Activated CD8-positive, alpha-beta memory T cell treated with anti-CD3 and anti-CD28 coated beads, Interleukin-2, amount 50 U/mL, for 48 hours (primary cell): ENCODE measurements at regions not wholly inside any gene's neighbourhood (a gene's known extent, or its start where the extent isn't known, plus 50 kb on each side); places are given as distances from the start of the nearest gene placed in this dataset.

Experiments used
- DNase-seq: peaks from one replicate; pipeline ENCODE4 v3.0.0-alpha.2; 2020

DNA sequence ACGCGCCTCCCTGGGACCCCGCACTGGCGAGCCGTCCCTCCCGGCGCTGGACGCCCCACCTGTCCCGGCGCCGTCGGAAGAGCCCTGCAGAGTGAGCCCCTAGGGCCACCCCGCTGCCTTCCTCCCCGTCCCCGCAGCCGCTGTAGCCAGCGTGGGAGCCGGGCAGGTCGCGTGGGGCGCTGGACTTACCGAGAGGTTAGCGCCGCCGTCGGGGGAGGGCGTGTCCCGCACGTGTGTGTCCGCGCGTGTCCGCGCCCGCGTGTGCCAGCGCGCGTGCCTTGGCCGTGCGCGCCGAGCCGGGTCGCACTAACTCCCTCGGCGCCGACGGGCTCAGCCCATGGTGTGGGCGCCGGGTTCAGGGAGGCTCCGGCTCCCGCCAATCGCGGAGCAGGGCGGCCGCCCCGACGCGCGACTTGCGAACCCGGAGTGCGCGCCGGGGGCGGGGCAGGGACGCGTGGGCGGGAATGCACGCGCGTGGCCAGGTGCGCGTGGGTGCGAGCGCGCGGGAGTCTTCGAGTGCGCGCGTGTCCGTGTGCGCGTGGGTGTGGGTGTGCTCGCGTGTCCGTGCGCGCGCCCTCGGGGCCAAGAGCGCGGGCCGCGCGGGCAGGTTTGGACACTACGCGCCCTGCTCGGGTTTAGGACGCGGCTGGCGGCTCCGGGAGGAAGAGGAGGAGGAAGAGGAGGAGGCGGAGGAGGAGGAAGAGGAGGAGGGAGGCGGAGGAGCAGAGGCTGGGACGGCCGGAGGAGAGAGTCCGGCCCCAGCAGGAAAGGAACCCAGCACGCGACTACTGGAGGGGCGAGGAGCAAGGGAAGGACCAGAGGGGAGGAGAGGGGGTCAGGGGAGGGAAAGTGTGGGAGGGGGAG, 145.2 kb upstream of the ETS2 start:
- no peak for DNase-seq

DNA sequence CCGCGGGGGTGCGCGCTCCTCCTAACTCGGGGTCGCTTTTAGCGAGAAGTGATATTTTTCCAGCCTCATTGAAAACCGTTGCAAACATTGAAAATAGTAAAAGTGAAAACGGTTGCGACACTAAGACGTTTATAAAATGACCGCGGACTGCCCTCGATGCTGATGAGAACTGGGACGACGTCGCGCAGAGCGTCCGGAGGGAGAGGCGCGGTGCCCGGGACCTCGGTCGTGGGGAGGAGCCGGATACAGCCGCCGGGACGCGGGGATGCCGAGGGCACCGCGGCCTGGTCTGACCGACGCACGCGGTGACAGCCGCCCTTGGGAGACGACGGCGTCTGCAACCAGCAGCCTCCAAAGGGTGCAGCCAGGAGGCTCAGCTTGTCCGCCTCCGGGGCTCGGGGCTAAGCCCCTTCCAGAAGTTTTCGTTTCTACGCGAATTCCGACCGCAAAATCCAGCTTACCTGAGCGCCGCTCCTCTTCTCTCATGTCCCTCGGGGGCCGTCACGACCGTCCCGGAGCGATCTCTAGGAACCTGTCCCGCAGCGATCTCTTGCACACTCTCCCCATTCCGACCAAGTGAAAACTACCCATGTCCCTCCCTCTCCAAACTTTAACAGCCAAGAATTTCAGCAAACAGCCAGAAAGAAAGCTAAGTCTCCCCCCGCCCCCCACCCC, 144.4 kb upstream of the ETS2 start:
- no peak for DNase-seq

DNA sequence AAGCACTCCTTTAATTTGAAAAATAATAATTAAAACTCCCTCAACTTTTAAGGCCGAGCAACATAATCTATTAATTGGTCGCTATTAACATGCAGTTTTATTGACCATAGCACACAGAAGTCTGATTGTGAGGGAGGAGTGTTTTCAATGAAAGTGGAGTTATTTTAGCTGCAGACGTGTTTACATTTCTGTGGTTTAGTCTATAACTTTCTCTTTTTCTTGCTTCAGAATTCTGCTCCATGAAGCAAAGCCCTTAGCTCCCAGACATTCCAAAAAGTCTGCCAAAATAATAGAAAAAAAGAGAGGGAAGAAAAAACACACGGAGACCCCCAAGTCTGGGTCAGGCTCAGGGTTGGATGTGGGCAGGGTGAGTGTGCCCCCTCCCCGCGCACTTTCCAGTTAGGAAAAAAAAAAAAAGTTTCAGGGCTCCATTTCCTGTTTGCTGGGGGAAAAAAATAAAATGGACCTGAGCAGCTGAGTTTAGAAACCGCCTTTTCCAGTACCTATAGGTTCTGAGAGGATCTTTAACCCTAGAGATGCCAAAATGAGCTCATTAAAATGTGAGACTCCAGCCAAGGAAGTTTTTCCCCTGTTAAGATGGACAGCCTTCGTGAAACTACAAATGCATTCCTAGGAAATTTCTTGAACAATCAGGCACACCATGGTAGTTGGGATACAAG, 143.7 kb upstream of the ETS2 start:
- no peak for DNase-seq

DNA sequence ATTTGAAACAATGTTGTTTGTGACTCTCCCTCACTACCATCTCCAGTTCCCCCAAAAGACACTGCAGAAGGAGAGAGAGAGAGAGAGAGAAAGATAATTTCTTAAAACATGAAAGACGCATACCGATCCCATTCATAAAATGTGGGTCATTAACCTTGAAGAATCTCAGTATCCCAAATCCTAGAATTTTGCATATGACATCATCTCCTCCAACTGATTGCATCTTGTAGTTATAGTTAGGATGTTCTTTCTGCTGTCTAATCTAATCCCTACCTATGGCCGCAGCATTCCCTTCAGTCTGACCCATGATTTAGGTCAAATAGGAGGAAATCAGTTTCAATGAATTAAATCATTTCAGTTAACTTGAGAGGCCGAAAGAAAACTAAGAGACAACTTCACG, 142.4 kb upstream of the ETS2 start:
- no peak for DNase-seq

DNA sequence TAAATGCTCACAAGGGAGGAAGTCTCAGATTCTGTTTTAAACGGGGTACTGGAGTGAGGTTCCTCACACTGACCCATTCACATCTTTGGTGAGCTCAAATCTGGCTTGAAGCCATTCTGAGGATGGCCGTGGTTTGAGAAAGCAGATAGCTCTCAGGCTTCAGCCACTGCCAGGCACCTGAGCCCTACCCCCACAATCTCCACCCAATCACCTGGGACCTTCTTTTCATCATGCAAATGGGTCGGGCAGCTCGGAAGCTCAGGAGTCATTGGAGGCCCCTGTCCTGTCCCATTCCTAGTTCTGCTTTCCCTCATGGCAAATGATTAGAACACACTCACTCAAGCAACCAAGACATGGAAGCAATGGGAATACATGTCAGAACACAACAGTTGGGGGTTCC, 141.4 kb upstream of the ETS2 start:
- DNase-seq = no peak

DNA sequence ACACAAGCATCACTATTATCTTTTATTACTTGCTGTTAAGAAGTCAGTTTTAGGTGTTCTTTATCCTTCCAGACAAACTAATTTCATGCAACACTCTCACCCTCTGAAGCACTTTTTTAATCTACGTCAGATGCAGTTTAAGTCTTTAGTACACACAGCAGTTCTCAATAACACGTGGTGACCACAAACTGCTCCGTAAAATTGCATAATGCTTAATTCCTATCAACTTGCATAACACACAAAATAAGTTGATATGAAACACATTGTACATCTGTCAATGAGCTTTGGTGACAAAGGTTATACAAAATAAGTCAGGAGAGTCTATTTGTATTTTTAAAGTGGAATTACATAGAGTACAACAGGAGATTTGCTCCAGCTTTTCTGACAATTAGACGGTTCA, 140.9 kb upstream of the ETS2 start:
- no peak for DNase-seq

DNA sequence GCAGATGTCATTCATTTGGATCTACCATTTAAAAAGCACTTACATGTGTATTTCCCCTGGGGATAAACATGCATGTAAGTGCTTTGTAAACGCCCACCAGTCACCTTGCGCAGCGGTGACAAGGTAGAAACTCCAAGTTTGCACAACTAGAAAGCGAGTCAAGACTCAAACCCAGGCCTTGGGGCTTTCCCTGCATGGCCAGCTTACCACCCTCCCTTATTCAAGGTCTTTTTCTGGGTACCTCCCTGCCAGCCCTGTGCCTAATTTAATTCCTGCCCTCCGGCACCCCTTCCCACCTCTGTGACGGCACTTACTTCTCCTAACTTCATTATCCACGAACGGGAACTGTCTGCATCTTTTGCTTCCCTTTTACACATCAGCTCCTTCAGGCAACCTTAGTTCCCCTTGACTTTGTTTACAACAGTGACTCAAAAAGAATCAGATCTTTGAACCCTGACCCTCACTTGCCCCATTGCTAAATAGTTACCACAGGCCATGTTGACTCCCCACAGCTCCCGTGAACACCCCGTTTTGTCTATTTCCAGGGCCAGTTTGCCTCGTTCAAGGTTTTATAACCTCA, 138.3 kb upstream of the ETS2 start:
- no peak for DNase-seq

DNA sequence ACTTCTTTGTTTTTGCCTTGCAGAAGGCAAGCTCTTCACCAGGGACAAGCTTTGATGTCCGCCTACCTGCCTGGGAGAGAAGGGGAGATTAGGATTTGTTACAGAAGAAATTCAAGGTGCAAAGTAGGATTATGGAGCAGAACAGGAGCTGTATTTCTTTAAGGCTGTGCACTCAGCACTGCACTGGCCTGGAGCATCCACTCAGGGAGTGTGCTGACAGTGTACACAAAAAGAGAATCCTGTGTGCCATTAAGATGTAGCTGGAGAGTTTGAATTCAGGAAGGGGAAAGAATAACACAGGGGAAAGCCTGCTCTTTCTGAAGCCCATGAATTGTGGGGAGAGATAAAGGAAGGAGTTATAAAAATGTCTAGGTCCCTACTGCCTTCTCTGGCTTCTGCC, 137.7 kb upstream of the ETS2 start:
- no peak for DNase-seq

DNA sequence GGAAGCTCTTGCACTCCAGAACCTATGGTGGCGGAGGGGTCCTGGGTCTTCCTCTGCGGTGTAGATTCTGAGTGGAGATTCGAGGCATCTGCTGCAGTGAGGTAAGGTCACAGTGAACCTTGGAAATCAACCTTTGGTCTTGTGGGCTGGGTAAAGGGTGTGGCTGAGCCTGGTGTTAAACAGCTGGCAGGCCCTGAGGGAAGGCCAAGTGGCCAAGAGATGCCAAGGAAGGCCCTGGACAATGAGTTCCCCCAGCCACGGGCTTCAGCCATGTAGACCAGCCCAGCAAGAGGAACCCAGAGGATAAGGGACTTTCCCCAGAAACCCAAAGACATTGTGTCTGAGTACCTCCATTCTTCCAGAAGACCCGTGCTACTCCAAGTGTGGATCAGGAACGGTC, 137.2 kb upstream of the ETS2 start:
- no peak for DNase-seq

DNA sequence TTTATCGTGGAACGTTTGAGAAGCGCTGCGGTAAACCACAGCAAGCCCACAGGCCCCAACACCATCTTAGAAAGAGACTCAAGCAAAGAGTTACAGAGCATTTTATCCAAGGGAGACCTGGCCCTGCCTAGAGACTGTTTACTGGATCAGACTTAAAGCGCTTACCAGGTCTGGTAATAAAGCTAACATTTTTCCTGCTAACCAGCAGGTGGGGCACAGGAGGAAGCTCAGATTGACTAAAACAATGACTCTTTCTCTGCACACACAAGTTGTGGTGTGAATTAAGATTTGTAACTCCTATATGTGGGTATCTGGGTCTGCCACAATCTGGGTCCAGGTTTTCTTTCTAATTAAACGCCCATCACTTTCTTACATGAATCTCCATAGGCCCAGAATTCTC, 136.5 kb upstream of the ETS2 start:
- DNase-seq = no peak

DNA sequence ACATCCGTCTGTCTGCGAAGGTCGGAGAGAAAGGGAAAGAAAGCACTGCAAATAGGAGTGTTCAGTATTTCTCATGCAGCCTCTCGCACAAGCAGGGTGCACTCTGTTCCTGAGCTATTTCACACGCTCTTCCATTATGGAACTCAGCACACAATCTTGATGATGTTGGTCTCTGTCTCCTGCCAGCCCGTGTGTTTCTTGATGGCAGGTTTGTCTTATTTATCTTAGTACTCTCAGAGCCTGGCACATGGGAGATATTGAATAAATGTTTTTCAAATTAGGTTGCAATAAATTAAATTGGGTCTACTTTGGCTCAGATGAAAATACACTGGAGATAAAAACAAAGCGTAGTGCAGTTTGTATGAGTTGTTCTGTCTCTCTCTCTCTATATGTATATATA, 134.9 kb upstream of the ETS2 start:
- no peak for DNase-seq

DNA sequence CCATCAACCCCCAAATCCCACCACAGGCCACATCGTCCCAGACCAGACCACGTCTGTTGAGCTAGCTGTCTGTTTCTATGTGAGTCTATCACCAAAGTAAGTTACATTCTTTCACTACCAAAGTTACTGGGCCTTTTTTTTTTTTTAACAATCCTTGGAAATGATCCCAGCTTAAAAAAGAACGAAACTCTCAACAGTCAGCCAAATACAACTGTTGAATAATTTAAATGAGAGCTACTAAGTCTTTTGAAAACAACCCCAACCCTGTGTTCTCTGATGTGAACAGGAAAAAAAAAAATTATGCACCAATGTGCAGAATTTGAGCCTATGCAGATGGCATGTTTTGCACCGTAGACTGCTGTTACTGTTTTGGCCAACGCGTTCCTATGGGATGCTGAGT, 134.0 kb upstream of the ETS2 start:
- DNase-seq = no peak

DNA sequence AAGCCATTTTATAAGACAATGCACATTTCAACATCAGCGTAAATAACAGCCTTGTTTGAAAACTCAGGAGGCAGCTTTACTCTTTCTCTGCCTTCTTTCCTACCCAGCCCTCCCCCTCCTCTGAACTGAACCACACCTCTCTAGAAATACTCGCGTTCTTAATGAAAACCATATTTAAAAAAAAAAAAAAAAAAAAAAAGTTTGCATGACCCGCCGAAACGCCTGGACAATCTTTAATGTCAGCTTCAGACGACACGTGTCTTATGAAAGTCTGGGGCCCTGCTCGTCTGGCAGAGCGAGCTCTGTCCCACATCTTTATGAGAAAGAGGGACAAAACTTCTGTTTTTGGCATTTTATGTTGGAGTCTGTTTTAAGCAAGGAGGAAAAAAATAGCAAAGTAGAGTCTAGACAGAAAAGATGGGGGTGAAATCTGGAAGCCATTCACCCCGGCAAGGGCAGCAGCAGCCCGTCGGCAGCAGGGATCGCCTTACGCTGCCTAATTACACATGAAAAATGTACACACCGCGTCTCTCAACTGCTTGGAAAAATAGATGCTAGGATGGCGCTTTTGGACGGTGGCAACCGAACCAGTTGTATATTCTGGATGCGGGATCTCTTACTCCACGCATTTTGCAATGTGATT, 130.4 kb upstream of the ETS2 start:
- no peak for DNase-seq

DNA sequence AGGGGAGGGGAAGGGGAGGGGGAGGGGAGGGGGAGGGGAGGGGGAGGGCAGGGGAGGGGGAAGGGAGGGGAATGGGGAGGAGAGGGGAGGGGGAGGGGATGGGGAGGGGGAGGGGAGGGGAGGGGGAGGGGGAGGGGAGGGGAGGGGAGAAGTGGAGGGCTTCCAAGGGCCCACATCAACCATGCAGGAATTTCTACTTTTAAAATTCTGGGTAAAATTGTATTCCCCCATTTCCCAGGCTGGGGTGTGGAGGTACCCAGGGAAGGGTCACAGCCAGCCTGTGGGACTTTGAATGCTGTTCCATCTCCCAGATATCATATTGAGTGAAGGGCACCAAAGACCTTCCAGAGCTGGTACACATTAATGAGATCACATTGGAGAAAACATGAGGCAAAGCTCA, 126.9 kb upstream of the ETS2 start:
- no peak for DNase-seq

DNA sequence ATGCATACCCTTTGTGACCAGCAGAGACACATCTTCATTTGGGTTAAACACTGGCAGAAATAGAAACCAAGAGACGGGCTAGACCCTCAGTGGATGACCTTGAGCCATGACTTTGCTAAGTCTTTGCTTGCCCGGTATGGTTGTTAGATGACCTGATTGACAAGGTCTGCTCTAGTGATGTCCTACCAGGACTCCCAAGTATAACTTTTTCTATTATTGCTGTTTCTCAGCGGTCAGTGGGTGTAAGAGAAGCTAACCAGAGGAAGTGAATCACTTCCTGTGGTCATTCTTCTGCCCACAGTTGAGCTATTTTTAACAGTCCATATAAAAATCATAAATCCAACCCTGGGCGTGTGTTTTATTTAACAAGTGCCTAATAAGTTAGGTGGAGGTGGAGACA, 126.2 kb upstream of the ETS2 start:
- no peak for DNase-seq

DNA sequence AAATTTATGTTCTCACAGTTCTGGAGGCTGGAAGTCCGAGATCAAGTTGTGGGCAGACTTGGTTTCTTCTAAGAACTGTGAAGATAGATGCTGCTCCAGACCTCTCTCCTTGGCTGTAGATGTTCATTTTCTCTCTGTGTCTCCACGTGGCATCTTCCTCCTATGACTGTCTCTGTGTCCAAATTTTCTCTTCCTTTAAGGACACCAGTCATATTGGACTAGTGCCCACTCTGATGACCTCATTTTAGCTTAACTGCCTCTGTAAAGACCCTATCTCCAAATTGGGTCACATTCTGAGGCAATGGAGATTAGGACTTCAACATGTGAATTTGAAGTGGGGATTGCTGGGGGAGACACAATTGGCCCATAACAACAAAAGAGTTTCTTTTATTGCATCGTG, 125.3 kb upstream of the ETS2 start:
- no peak for DNase-seq

DNA sequence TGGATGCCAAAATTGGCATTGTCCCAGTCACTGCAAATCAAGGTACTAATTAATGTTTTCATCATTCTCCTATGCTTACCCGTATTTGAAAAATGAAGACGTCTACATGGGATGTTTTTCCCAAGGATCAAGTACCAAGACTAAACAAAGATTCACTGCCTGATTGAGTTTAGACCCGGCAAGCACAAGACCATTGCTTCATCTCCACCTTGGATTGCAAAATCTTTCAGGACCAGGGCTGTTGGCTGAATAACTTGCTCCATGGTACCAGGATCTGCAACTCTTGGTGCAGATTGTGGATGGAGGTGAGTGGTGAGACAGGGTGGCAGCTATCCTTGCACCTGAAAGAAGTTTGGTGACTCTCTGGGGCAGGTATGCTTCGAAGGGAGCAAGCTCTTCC, 122.5 kb upstream of the ETS2 start:
- no peak for DNase-seq

DNA sequence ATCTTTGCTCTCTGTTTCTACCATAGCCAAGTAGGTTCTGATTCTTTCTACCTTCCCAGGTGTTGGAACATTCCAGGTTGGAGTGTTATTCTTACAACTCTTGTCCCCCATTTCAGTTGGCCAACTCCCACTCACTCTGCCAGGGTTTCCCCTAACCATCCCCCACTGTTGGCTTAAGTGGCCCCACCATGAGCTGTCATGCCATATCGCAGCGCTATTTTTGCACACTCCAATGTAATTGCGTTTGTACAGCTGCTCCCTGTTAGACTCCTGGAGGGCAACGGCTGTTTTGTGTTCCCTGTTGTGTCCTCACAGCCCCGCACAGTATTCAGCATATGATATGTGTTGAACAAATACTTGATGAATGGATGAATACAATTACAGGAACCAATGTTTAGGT, 117.7 kb upstream of the ETS2 start:
- no peak for DNase-seq

DNA sequence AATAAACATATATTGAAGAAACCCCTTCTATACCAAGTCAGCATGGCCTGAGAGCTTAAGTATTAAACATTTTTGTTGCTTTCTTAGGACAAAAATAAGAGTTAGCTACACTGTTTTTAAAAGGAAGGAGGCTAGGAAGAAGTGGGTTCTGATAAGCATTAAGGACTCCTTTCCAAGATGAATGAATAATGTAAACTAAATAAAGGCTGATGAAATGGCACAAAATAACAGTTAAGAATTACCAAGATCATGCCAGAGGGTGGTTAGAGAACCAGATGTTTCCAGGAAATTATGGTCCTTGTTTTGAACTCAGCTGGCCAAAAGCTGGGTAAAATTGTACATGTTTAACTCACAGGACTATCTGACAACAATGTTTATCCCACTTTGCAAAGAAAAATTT, 114.1 kb upstream of the ETS2 start:
- no peak for DNase-seq

DNA sequence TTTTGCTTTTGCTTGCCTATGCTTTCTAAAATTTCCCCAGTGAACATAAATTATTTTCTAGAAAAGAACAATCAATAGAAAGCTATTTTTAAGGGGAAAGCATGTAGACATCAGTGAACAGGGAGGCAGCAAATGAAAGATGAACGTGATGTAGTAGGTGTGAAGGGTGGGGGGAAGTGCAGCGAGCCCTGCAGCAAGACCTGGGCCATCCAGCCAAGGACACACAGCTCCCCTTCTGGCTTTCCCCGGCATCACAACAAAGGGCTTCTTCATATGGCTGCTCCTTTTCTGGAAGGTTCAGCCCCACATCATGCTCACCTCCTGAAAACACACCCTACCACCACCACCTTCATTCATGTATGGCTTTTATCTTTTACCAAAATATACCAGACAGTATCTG, 109.2 kb upstream of the ETS2 start:
- DNase-seq = no peak

DNA sequence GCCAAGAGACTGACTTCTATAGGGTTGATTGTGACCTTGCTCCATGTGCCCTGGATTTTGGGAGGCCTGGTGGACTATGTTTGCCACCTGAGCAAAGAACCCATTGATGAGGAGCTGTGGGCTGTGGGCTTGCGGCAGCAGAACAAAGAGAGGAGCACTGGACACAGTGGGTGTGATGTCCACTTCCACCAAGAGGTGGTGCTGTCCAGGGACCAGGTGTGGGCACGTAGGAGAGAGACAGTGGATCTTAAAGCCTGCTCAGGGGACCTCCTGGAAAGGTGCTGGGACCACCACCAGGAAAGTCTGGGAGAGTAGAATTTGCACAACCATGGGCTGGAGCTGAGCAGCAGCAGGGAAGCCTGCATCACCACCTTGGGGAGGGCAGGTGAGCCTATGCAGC, 106.7 kb upstream of the ETS2 start:
- DNase-seq = no peak

DNA sequence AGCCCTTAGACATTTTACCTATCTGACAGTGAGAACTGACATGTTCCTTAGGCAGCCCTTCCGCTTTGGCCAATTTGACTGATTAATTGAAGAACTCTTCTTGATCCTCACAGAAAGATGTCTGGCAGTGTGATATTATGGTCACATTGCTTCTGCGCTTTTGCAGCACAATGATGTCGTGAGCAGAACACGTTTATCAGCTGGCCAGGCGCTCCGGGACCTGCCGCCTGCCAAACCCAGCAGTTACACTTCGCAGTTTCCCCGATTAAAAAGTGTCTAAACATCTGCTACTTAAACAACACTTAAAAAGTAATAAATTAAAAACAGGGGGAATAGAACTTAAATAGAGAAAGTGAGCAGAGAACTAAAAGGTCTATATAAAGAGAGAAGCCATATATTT, 103.5 kb upstream of the ETS2 start:
- DNase-seq = no peak

DNA sequence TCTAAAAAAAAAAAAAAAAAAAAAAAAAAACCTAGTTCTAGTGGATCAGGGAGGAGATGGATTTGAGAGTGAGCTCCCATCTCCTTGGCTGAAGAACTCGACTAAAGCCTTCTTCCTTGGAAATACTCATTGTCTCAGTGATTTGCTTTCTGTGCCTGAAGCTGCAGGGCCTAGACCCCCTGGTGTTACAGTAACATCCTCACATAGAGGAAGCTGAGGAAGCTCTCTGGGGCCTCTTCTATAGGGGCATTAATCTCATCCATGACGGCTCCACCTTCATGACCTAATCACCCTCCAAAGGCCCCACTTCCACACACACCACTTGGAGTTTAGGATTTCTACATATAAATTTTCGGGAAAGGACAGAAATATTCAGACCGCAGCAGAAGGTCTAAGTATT, 95.9 kb upstream of the ETS2 start:
- DNase-seq = no peak
